SK-N-SH treated with all-trans-retinoic acid at 6 μM for 48 hours (cell line): ENCODE measurements at regions not wholly inside any gene's neighbourhood (a gene's known extent, or its start where the extent isn't known, plus 50 kb on each side); places are given as distances from the start of the nearest gene placed in this dataset.

ENCODE experiments used
- RARB ChIP-seq: fragments of 250-450 bp; sonication (Bioruptor Pico); IDR thresholded peaks from 2 replicates; pipeline ENCODE4 v1.8.0; 2021; ENCODE audit warnings: mild to moderate bottlenecking, moderate library complexity
- ZFP3 ChIP-seq: fragments of 250-450 bp; sonication (Bioruptor Pico); IDR thresholded peaks from 2 replicates; pipeline ENCODE4 v1.5.0; 2020; ENCODE audit warnings: mild to moderate bottlenecking, moderate library complexity

- TF ChIP-seq RARB (CRISPR knock-in tag), result no peak
- no peak for TF ChIP-seq ZFP3
Observed at GRCh38 chr18:11307716-11308115, 158.3 kb upstream of the PIEZO2 start.
